NAMALWA (cell line): ENCODE measurements at regions not wholly inside any gene's neighbourhood (a gene's known extent, or its start where the extent isn't known, plus 50 kb on each side); places are given as distances from the start of the nearest gene placed in this dataset.
"Not testable (repeated sequence)": the region's sequence is repeated elsewhere in the genome, so short reads cannot be mapped to it uniquely, and the experiment has no call there.

Experiments used
- DNase-seq: peaks from one replicate; pipeline ENCODE4 v3.0.0-alpha.2; 2015; ENCODE audit warnings: low spot score

DNA sequence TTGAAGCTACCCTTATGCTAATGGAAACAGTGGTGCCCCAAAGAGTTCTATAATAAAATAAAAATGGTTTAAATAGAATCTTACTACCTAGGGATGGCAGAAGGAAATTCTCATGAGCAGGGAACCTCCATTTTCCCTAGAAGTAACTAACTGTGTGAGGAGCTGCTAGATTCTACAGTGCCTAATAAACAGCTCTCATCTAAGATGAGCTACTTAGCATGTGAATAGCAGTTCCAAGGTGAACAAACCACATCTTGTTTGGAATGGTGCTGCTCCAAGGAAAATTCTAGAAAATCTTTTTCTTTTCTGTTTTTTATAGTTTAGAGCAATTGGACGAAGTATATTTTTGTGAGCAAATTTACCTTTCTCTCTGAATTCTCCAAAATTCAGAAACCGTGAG is 1015.3 kb upstream of the NOVA1 start:
- DNase-seq = no peak

DNA sequence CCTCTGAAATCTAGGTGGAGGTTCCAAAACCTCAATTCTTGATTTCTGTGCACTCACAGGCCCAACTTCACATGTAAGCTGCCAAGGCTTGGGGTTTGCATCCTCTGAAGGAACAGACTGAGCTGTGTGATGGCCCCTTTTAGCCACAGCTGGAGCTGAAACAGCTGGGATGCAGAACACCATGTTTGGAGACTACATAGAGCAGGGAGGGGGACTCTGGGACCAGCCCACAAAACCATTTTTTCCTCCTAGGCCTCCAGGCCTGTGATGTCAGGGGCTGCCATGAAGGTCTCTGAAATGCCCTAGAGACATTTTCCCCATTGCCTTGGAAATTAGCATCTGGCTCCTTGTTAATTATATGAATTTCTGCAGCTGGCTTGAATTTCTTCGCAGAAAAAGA is 1025.9 kb upstream of the NOVA1 start:
- no peak for DNase-seq

DNA sequence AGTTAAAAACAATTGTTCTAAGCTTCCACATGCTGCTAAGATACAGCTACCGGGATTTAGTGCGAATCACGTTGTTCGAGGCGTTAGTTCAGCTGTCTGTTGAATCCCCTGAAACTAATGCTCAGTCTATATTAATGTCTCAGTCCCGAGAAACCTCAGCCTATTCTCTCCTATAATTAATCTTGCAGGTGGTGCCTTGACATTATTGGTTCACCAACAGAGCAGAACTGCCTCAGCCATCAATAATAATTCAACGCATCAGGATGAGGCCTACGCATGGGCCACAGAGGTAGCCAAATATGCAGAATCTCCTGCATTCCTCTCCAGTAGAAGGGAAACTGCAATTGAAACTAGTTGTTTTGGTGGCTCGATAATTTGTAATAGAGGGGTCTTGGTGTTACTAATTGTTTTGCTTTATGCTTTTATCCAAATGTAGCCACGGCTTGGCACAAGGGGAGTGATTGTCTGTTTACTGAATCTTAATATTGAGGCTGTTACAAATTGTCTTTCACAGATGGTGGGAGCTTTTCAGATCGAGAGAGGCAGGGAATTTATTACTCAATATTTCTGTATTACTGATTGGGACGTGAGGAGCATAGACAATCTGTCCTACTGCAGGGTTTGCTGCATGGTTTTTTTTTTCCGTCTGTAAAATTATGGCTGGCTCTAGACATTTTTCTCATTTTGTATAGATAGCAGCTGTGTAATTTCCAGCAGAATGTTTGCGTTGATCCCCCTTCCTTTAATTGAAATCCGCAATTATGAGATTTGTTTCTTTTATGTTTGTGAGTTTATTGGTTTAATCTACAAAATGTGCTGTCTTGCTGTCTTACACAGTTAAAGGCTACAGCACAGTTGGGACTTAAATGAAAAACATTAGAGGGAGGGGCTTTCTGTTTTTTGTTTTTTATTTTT is 1036.5 kb upstream of the NOVA1 start:
- DNase-seq = no peak

DNA sequence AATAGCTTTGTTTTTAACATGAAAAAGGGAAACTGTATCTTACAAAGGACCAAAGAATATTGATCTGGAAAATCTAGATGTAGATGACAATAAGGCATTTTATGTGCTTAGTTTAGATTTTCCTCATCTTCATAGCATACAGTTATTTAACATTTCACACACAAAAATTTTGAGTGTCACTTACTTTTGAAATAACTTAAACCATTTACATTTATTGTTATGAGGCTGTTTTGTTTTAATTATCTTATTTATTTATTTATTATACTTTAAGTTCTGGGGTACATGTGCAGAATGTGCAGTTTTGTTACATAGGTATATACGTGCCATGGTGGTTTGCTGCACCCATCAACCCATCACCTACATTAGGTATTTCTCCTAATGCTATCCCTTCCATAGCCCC is 1042.9 kb upstream of the NOVA1 start:
- not testable (repeated sequence) for DNase-seq

DNA sequence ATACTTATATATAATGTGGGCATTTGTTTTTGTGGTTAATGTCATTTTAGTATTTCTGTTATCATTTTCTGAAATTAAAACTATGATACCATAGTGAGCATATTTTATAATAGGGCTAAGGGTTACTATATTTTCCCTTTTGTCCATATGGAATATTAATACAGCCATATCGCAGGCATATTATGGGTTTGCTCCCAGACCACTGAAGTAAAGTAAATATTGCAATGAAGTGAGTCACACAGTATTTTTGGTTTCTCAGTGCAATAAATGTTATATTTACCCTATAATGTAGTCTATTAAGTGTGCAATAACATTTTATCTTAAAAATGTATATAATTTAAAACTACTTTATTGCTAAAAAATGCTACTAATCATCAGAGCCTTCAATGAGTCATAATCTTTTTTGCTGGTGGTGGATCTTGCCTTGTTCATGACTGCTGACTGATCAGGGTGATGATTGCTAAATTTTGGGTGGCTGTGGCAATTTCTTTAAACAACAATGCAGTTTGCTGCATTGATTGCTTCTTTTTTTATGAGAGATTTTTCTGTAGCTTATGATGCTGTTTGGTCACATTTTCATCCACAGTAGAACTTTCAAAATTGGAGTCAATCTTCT is 1044.5 kb upstream of the NOVA1 start:
- no peak for DNase-seq

DNA sequence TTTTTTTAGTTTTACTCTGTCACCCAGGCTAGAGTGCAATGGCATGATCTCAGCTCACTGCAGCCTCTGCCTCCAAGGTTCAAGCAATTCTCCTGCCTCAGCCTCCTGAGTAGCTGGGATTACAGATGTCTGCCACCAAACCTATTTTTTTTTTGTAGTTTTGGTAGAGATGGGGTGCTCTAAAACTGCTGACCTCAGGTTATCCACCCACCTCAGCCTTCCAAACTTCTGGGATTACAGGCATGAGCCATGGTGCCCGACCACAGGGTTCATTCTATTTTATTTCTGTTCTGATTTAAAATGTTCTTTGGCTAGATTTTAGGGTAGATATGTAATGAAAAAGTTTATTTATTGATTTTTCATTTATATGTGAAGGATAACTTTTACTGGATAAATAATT is 1062.8 kb upstream of the NOVA1 start:
- no peak for DNase-seq

DNA sequence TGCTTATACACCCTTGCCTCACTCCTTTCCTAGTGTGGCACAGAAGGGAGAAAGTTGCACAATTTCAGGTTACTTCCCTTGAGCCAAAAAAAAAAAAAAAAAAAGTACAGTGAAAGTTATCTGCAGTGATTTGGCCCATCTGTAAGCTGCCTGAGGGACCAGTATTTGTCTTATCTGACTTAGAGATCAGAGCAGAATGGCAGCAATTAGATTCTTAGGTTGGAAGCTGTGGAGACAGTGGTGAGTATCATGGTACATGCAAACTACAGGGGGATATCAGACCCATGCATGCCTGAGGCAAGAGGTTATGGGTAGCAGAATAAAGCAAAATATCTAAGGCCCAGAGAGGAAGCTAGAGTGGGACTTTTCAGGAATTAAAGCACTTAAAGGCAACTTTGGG is 1070.7 kb upstream of the NOVA1 start:
- no peak for DNase-seq

DNA sequence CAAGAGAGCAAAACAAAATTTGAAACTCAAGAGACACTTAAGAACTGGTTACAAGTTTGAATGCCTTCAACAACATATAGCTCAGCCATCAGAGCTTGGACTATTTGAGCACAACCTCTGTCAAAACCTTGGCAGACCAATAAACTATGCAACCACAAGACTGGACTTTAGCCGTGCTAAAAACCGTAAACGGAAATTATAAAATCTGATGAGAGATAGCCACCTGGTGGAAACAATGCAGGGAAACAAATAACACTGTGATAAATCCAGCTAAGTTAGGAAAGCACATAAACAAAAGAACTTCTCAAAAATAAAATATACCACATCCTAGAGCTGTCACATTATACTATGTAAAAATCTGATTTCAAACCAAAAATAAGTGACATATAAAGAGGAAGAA is 1074.2 kb upstream of the NOVA1 start:
- DNase-seq = no peak

DNA sequence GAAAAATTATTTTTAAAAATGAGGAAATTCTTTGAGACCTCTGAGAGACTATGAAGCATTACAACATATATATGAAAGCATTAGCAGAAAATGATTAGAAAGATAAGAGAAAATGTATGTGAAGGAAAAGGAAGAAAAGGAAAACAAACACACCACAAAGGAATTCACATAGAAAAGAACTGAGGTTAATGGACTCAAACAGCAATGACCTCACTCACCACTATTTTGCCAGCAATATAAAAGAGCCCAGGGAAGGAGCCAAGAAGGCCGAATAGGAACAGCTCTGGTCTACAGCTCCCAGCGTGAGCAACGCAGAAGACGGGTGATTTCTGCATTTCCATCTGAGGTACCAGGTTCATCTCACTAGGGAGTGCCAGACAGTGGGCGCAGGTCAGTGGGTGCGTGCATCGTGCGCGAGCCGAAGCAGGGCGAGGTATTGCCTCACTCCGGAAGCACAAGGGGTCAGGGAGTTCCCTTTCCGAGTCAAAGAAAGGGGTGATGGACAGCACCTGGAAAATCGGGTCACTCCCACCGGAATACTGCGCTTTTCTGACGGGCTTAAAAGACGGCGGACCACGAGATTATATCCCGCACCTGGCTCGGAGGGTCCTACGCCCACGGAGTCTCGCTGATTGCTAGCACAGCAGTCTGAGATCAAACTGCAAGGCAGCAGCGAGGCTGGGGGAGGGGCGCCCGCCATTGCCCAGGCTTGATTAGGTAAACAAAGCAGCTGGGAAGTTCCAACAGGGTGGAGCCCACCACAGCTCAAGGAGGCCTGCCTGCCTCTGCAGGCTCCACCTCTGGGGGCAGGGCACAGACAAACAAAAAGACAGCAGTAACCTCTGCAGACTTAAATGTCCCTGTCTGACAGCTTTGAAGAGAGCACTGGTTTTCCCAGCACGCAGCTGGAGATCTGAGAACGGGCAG is 1075.2 kb upstream of the NOVA1 start:
- DNase-seq = not testable (repeated sequence)

DNA sequence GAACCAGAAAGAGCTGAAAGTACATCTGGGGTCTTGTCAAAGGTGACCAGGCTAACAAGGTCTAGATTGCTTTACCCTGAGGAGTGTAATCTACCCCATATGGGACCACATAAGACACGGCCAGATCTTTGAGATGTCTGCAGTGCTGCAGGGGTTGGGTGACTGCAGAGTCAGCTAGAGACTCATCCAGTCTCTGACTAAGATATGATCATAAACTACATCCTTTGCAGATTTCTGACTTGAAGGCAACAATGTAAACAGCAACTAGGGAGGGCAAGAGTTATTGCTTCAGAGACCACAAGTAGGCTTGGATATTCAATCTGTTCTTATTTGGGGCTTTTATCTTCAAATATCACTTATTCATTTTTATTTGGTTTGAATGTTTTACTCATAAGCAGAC is 1080.5 kb upstream of the FOXG1 start:
- no peak for DNase-seq

DNA sequence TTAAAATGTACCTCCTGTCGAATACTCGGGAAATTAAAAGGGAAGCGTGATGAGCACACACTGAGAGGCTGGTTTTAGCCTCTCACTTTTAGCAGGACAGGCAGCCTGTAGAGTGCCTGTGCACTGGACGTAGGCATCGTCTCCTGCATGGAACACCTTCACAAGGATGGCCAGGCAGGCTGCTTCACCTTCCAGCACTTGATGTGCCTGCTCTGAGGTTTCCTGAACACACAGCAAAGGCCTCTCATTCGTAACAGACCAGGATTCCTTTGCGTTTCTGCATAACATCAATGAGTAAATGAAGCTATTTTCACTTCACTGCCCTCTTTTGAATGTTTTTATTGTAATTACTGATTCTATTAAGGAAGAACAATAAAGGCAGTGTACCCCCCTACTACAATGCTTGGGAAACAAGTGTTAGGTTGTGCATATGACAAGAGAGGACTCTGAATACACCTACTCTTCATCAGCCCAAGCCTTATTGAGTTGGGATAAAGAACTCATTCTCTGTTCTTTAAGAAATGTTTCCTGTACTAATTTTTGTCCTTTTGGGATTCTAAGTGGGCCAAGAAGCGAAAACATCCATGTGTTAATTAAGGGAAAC is 1077.6 kb upstream of the FOXG1 start:
- DNase-seq = no peak

DNA sequence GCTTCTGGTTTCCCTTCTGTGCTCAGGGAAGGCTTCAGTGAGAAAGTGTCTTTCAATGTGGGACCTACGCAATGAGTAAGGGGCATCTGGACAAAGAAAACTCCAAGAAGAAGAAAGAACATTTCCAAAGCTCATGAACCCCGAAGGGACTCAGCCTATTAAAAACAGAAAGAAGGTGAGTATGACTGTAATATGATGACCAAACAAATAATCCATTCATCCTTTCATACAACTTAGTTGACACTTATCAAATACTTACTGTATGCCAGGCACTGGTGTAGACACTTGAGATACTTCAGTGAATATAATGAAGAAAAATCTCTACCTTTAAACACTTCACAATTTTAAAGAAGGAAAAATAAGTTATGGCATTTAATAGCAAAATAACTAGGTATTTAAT is 1054.2 kb upstream of the FOXG1 start:
- no peak for DNase-seq

DNA sequence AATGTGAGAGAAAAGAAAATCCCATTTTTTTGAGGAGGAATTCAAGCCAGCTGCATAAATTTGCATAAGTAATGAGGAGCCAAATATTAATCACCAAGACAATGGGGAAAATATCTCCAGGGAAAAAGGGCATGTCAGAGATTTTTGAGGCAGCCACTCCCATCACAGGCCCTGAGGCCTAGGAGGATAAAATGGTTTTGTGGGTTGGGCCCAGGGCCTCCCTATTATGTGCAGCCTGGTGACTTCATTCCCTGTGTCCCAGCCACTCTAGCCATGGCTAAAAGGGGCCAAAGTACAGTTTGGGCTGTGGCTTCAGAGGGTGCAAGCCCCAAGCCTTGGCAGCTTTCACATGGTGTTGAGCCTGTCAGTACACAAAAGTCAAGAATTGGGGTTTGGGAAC is 1051.0 kb upstream of the FOXG1 start:
- DNase-seq = no peak

DNA sequence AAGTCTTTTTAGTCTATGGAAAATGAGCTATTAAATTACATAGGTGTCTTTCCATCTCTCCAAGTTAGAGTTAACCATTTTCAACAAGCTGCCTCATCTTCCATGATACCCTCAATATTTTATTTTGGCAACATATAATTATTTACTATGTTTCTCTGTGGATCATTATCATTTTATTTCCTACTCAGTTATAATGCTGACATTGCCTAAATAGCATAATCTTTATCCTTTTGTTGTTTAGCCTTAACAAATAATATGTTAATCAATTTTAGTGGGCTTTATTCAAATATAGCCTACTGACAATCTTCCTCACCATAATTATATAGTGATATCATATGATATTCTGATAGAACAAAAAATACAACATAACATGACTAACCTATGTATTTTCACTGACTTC is 1044.8 kb upstream of the FOXG1 start:
- DNase-seq = no peak

DNA sequence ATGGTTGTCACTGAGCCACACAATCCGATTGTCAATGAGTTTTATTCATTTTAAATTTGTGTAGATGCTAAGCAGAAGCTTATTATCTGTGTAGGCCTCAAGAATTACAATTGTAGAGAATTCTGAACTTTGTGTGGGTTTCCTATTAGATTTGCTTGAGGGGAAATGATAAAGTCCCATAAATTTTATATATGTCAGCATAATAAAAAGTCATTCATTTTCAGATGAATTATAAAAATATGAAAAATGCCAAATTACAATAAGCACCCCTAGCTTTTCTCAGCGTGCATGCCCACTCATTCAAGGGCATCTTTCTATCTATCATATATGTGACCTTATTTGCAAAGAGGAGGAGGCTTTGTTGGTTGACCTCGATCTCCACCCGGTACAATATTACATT is 1041.1 kb upstream of the FOXG1 start:
- no peak for DNase-seq

DNA sequence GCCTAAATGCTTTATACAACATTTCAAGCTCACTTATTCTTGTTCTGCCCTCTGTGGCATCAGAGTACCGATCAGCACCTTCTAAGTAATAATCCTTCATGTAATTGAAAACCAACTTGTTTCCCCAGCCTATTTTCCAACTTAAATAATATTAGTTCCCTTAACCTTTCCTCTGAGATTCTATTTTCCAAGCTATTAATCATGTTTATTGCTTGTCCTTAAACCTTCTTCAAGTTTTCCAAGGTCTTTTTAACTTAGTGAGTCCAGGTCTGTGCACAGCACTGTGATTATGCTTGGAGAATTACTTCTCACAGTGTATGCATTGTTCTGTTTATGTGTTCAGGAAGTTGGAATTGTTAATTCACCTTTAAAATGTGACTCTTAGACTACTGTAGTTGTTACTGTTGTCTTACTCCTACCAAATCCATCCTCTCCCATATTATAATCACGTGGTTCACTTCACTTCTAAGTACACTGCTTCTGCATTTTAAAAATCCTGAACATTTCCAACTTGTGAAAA is 1039.3 kb upstream of the FOXG1 start:
- DNase-seq = no peak

DNA sequence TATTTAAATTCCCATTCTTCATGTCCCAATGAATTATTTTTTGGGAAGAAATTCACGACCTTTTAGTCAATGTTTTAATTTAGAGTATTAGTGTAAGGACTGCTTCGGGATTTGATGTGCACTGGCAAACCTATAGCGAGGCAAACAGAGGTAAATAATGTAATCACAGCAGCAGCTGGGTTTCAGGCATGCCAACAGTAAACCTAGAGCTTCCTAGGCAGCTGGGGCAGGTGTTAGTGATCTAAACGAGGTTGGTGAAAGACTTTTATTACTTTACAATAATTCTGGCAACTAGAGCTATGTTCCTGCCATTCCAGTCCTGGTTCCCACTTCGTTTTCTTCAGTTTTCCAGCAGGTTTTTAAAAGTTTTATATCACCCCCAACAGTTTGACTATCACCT is 1036.4 kb upstream of the FOXG1 start:
- no peak for DNase-seq

DNA sequence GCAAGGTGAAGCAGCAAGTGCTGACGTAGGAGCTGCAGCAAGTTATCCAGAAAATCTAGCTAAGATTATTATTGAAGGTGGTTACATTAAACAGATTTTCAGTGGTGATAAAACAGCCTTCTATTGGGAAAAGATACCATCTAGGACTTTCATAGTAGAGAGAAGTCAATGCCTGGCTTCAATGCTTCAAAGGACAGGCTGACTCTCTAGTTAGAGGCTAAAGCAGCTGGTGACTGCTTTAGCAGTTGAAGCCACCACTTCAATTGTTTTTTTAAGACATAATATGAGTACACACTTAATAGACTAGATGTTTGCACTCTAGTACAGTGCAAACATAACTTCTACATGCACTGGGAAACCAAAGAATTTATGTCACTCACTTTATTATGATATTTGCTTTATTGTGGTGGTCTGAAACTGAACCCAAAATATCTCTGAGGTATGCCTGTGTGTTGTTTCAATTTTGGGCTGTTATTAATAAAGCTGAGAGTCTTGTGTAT is 1026.9 kb upstream of the FOXG1 start:
- no peak for DNase-seq

DNA sequence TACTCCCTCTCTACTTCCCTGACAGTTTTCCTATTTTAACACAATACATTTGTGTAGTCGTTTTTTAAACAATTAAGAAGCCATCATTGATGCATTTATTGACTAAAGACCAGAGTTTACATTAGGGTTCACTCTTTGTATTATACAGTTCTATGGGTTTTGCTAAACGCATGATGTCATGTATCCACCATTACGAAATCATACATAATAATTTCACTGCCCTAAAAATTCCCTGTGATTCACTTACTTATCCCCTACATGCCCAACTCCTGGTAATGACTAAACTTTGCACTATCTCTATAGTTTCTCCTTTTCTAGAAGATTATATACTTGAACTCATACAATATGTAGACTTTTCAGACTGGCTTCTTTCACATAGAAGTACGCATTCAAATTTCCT is 1016.5 kb upstream of the FOXG1 start:
- DNase-seq = no peak

DNA sequence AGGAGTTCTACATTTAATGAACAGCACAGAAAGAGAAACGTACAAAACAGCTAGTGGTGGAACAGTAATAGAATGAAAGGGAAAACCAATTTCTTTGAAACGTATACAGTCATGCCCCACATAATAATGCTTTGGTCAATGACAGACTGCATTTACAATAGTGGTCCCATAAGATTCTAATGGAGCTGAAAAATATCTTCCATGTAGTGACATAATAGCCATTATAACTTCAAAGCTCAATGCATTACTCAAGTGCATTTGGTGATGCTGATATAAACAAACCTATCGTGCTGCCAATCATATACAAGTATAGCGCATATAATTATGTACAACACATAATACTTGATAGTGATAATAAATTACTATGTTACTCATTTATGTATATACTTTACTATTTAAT is 1008.9 kb upstream of the FOXG1 start:
- DNase-seq = not testable (repeated sequence)

DNA sequence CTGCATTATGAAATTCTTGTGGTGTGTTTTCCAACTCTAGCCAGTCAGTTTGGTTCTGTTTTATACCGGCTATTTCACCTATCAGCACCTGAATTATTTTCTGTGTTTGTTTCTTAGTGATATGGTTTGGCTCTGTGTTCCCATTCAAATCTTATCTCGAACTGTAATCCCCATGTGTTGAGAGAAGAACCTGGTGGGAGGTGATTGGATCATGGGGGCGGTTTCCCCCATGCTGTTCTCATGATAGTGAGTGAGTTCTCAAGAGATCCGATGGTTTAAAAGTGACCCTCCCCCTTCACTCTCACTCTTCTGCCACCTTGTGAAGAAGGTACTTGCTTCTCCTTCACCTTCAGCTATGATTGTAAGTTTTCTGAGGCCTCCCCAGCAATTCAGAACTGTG is 1006.2 kb upstream of the FOXG1 start:
- DNase-seq = not testable (repeated sequence)
